HCT116 (cell line): ENCODE measurements at regions not wholly inside any gene's neighbourhood (a gene's known extent, or its start where the extent isn't known, plus 50 kb on each side); places are given as distances from the start of the nearest gene placed in this dataset.

Source experiments
- ATAC-seq: fragments of 200-7000 bp; cut with Tn5 transposase; 2 replicates; pipeline ENCODE4 v1.9.1; 2020; ENCODE audit warnings: mild to moderate bottlenecking, moderate library complexity
- BruUV-seq: library from RNA; stranded (reverse); fragments of 400-500 nt; replicated peaks from 2 replicates; lab custom pipeline; 2021; lab: Mats Ljungman, UMichigan
- CTCF ChIA-PET: fragments of 300-600 bp; sonication (Branson Sonifier 250); formaldehyde crosslinking; loops from one replicate; lab custom pipeline; 2021; ENCODE audit warnings: antibody characterized with exemption; lab: Charles Lee
- POLR2A ChIA-PET: fragments of 300-600, 350-600 bp; sonication (Branson Sonifier 250); formaldehyde crosslinking; loops from one replicate; lab custom pipeline; 2021; ENCODE audit warnings: antibody characterized with exemption; lab: Charles Lee
- RAD21 ChIA-PET, 2 experiments: fragments of 300-600 bp; sonication (Branson Sonifier 250); formaldehyde crosslinking; loops; one replicate each; lab custom pipeline; 2023; ENCODE audit warnings: low total read pairs in 2 of 2; ENCODE audit not compliant: uncharacterized antibody in 2 of 2, unreplicated experiment in 2 of 2, low non-redundant PET in 1 of 2; lab: Charles Lee
- DNase-seq: peaks from one replicate; pipeline ENCODE4 v3.0.0-alpha.2; 2010; ENCODE audit warnings: low read depth, low spot score
- H2AFZ ChIP-seq: fragments of 200-600 bp; shearing (Covaris generic), sonication (generic); 2 replicates; pipeline ENCODE4 v1.6.1; 2017; ENCODE audit warnings: low read depth, mixed run types, mixed read lengths, antibody characterized with exemption, low read length; ENCODE audit not compliant: poor library complexity, severe bottlenecking
- H3K27ac ChIP-seq: 2 replicates; pipeline ENCODE4 v1.5.1; 2012; ENCODE audit warnings: low read depth, low read length
- H3K27me3 ChIP-seq: fragments of 200-600 bp; sonication (generic); 2 replicates; pipeline ENCODE4 v1.6.1; 2016; ENCODE audit warnings: mixed run types, low read length, mixed read lengths; ENCODE audit not compliant: insufficient read depth
- H3K36me3 ChIP-seq, 2 experiments: fragments of 200-500 bp in 1 of 2; fragments of 200-600 bp in 1 of 2; sonication (Bioruptor generic) in 1 of 2; sonication (generic) in 1 of 2; 2 replicates each; pipeline versions ENCODE4 v1.5.1 to v1.6.1; 2014 to 2016; ENCODE audit warnings: low read length in 2 of 2, inconsistent platforms in 1 of 2, mixed read lengths in 1 of 2, mixed run types in 1 of 2; ENCODE audit not compliant: insufficient read depth in 2 of 2, control insufficient read depth in 1 of 2
- H3K4me1 ChIP-seq, 2 experiments: fragments of 200-600 bp in 1 of 2; sonication (generic) in 1 of 2; 2 replicates each; pipeline versions ENCODE4 v1.5.1 to v1.6.1; 2012 to 2017; ENCODE audit warnings: low read length in 2 of 2, inconsistent platforms in 1 of 2, mild to moderate bottlenecking in 1 of 2, mixed read lengths in 1 of 2, mixed run types in 1 of 2, moderate library complexity in 1 of 2; ENCODE audit not compliant: insufficient read depth in 2 of 2, control insufficient read depth in 1 of 2
- H3K4me2 ChIP-seq: fragments of 200-600 bp; sonication (generic); 2 replicates; pipeline ENCODE4 v1.6.1; 2017; ENCODE audit warnings: mixed run types, low read length, mixed read lengths
- H3K4me3 ChIP-seq, 2 experiments: fragments of 200-600 bp in 1 of 2; sonication (generic) in 1 of 2; replicated peaks in 1 of 2; 2 replicates each; pipeline ENCODE4 v1.5.1; 2011 to 2016; ENCODE audit warnings: low read length in 2 of 2, control low read depth in 1 of 2, low read depth in 1 of 2, mild to moderate bottlenecking in 1 of 2, mixed read lengths in 1 of 2, mixed run types in 1 of 2
- H3K79me2 ChIP-seq: fragments of 200-600 bp; sonication (generic); 2 replicates; pipeline ENCODE4 v1.6.1; 2017; ENCODE audit warnings: mild to moderate bottlenecking, mixed run types, low read length, moderate library complexity, mixed read lengths; ENCODE audit not compliant: insufficient read depth
- H3K9ac ChIP-seq: fragments of 200-600 bp; sonication (generic); 2 replicates; pipeline ENCODE4 v1.6.1; 2016; ENCODE audit warnings: low read length, mixed read lengths
- H3K9me2 ChIP-seq: fragments of 200-600 bp; sonication (generic), shearing (Covaris generic); 2 replicates; pipeline ENCODE4 v1.6.1; 2017; ENCODE audit warnings: mixed run types, mild to moderate bottlenecking, moderate library complexity; ENCODE audit not compliant: insufficient read depth
- H3K9me3 ChIP-seq, 2 experiments: fragments of 200-500 bp in 1 of 2; fragments of 200-600 bp in 1 of 2; sonication (Bioruptor generic) in 1 of 2; sonication (generic) in 1 of 2; 2 replicates each; pipeline ENCODE4 v1.6.1; 2014 to 2017; ENCODE audit warnings: low read length in 2 of 2, mixed read lengths in 2 of 2, inconsistent platforms in 1 of 2, low read depth in 1 of 2, mild to moderate bottlenecking in 1 of 2, mixed run types in 1 of 2, moderate library complexity in 1 of 2; ENCODE audit not compliant: control insufficient read depth in 1 of 2, insufficient read depth in 1 of 2
- H4K20me1 ChIP-seq: fragments of 200-600 bp; sonication (generic), shearing (Covaris generic); 2 replicates; pipeline ENCODE4 v1.6.1; 2017; ENCODE audit warnings: mixed run types, mild to moderate bottlenecking, moderate library complexity; ENCODE audit not compliant: insufficient read depth
- ATF3 ChIP-seq: IDR thresholded peaks from 2 replicates; pipeline ENCODE4 v1.6.1; 2012
- CBX3 ChIP-seq: IDR thresholded peaks from 2 replicates; pipeline ENCODE4 v1.6.1; 2012; ENCODE audit warnings: low read depth
- CEBPB ChIP-seq: IDR thresholded peaks from 2 replicates; pipeline ENCODE4 v1.6.1; 2012; ENCODE audit warnings: low read depth
- EGR1 ChIP-seq: IDR thresholded peaks from 2 replicates; pipeline ENCODE4 v1.6.1; 2012; ENCODE audit warnings: low read depth
- ELF1 ChIP-seq: IDR thresholded peaks from 2 replicates; pipeline ENCODE4 v1.6.1; 2012; ENCODE audit warnings: low read depth, borderline replicate concordance
- EZH2 ChIP-seq: fragments of 200-600 bp; sonication (generic); IDR thresholded peaks from 2 replicates; pipeline ENCODE4 v1.6.1; 2017; ENCODE audit warnings: antibody characterized with exemption, mixed run types
- EZH2phosphoT487 ChIP-seq: fragments of 200-600 bp; IDR thresholded peaks from 2 replicates; pipeline ENCODE4 v1.6.1; 2018; ENCODE audit warnings: antibody characterized with exemption, borderline replicate concordance
- FOSL1 ChIP-seq: IDR thresholded peaks from 2 replicates; pipeline ENCODE4 v1.6.1; 2012; ENCODE audit warnings: low read depth
- JUND ChIP-seq: IDR thresholded peaks from 2 replicates; pipeline ENCODE4 v1.6.1; 2012
- MAX ChIP-seq: IDR thresholded peaks from 2 replicates; pipeline ENCODE4 v1.6.1; 2012
- POLR2A ChIP-seq: IDR thresholded peaks from 2 replicates; pipeline ENCODE4 v1.7.0; 2011; ENCODE audit warnings: borderline replicate concordance; ENCODE audit not compliant: insufficient read depth, insufficient read length; ENCODE audit errors: extremely low read depth
- RAD21 ChIP-seq: IDR thresholded peaks from 2 replicates; pipeline ENCODE4 v1.6.1; 2012; ENCODE audit warnings: low read depth, mild to moderate bottlenecking
- SIN3A ChIP-seq: IDR thresholded peaks from 2 replicates; pipeline ENCODE4 v1.6.1; 2012; ENCODE audit warnings: low read depth
- SP1 ChIP-seq: IDR thresholded peaks from 2 replicates; pipeline ENCODE4 v1.6.1; 2012; ENCODE audit warnings: low read depth
- TCF7L2 ChIP-seq: IDR thresholded peaks from 2 replicates; pipeline ENCODE4 v1.7.0; 2011; ENCODE audit warnings: borderline replicate concordance, inconsistent platforms; ENCODE audit not compliant: insufficient read depth, insufficient read length; ENCODE audit errors: extremely low read depth
- YY1 ChIP-seq: IDR thresholded peaks from 2 replicates; pipeline ENCODE4 v1.6.1; 2011; ENCODE audit warnings: low read length, low read depth, moderate library complexity, mild to moderate bottlenecking; ENCODE audit not compliant: insufficient replicate concordance; ENCODE audit errors: extremely low read depth
- ZBTB33 ChIP-seq: IDR thresholded peaks from 2 replicates; pipeline ENCODE4 v1.6.1; 2011; ENCODE audit warnings: mild to moderate bottlenecking, low read length, moderate library complexity; ENCODE audit not compliant: insufficient replicate concordance; ENCODE audit errors: extremely low read depth
- ZFX ChIP-seq: fragments of 450-650 bp; IDR thresholded peaks from 2 replicates; pipeline ENCODE4 v1.6.1; 2017
- ZNF274 ChIP-seq: fragments of 200-500 bp; sonication (Bioruptor generic); IDR thresholded peaks from 2 replicates; pipeline ENCODE4 v1.6.1; 2014; ENCODE audit warnings: mild to moderate bottlenecking, low read depth, low read length, inconsistent platforms
- intact Hi-C: fragments of 100-400 bp; cut with micrococcal nuclease; formaldehyde crosslinking; loops from 2 replicates; pipeline ENCODE4 v1.10.0; 2022

- RAD21 ChIA-PET: no interaction called here
- H3K4me2 ChIP-seq: no peak overlapping the region
- DNase-seq: no peak
- BruUV-seq: no TSS peak
- no peak for TF ChIP-seq POLR2A
- TF ChIP-seq SP1: no peak
- no peak for TF ChIP-seq ZBTB33
- TF ChIP-seq, all 23 proteins: peak for 0
- Histone ChIP-seq H3K4me1 (no peaks in the 10 kb centered on the region), H3K9ac (no peak overlapping the region), H3K9me3 (no peaks in the 10 kb centered on the region), H3K27ac (no peak overlapping the region), H2AFZ (no peak overlapping the region), H3K36me3 (no peaks in the 10 kb centered on the region), H3K4me3 (no peak overlapping the region), H3K79me2 (no peaks in the 10 kb centered on the region), H3K27me3 (no peaks in the 10 kb centered on the region), H4K20me1 (no peaks in the 10 kb centered on the region), H3K9me2 (no peaks in the 10 kb centered on the region)
- ChIA-PET CTCF (no interaction called here), POLR2A (no interaction called here)
- no peak for ATAC-seq
- intact Hi-C loops: no loop called here
These were observed 372.2 kb downstream of the GXYLT1 start for GRCh38 chr12:41772478-41772877.

- BruUV-seq: no TSS peak
- Histone ChIP-seq H3K79me2 (no peaks in the 10 kb centered on the region), H3K36me3 (no peaks in the 10 kb centered on the region), H3K9me2 (no peaks in the 10 kb centered on the region), H3K9ac (no peak overlapping the region), H3K9me3 (no peaks in the 10 kb centered on the region), H3K27me3 (no peaks in the 10 kb centered on the region), H3K4me1 (no peaks in the 10 kb centered on the region), H3K4me3 (no peak overlapping the region), H3K27ac (no peak overlapping the region), H2AFZ (no peak overlapping the region), H3K4me2 (no peak overlapping the region), H4K20me1 (no peaks in the 10 kb centered on the region)
- DNase-seq (no peak), ATAC-seq (no peak)
- POLR2A ChIA-PET: no interaction called here
- RAD21 ChIA-PET: no interaction called here
- TF ChIP-seq EGR1 (no peak), ZFX (no peak), JUND (no peak), CBX3 (no peak), SP1 (no peak), FOSL1 (no peak), ZBTB33 (no peak), ELF1 (no peak), EZH2phosphoT487 (no peak), MAX (no peak), EZH2 (no peak), SIN3A (no peak), ATF3 (no peak), CEBPB (no peak), YY1 (no peak), ZNF274 (no peak), POLR2A (no peak), RAD21 (no peak), TCF7L2 (no peak)
- CTCF ChIA-PET: no interaction called here
- intact Hi-C loops: no loop called here
These were observed 374.9 kb downstream of the GXYLT1 start for GRCh38 chr12:41769810-41770209.
